SKM-1 (cell line): ENCODE measurements at regions not wholly inside any gene's neighbourhood (a gene's known extent, or its start where the extent isn't known, plus 50 kb on each side); places are given as distances from the start of the nearest gene placed in this dataset.
"Not testable (repeated sequence)": the region's sequence is repeated elsewhere in the genome, so short reads cannot be mapped to it uniquely, and the experiment has no call there.

Experiments used
- DNase-seq: peaks from one replicate; lab custom pipeline; 2025; ENCODE audit not compliant: unreplicated experiment; lab: John Stamatoyannopoulos, UW

DNA sequence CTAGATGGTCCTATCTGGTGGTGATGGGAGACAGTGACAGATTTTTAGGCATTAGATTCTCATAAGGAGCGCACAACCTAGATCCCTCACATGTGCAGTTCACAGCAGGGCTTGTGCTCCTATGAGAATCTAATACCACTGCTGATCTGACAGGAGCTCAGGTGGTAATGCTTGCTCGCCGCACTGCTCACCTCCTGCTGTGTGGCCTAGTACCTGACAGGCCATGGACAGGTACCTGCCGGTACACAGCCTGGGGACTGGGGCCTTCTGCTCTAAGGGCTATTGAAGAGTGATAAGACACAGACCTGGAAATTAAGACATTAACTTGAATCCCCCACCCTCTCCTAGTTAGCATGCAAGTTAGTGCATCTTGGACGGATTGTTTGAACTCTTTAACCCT, 64.4 kb downstream of the KLRB1 start:
- not testable (repeated sequence) for DNase-seq

- DNase-seq, result not testable (repeated sequence)
These were observed 64.9 kb downstream of the KLRB1 start for GRCh38 chr12:9542827-9543226.

DNA sequence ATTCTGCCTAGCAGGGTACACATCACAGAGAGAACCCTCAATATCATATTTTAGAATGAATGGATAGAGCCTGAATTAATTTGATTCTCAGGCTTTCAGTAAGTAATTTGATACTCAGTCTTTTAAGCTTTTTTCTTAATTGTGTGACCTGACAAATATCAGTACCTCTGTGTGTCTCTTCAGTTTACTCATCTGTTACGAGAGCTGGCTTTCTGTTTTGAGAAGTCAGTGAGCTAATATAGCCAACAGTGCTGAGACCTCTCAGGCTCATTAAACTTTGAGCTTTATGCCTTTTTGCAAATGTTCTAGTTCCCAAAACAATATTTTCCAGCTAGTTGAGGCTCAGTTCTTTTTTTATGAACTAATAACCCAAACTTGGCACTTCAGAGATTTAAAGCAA, 91.8 kb downstream of the KLRB1 start:
- DNase-seq, result not testable (repeated sequence)

GRCh38 chr12:9512695-9513094, 95.0 kb downstream of the KLRB1 start:
- not testable (repeated sequence) for DNase-seq

DNA sequence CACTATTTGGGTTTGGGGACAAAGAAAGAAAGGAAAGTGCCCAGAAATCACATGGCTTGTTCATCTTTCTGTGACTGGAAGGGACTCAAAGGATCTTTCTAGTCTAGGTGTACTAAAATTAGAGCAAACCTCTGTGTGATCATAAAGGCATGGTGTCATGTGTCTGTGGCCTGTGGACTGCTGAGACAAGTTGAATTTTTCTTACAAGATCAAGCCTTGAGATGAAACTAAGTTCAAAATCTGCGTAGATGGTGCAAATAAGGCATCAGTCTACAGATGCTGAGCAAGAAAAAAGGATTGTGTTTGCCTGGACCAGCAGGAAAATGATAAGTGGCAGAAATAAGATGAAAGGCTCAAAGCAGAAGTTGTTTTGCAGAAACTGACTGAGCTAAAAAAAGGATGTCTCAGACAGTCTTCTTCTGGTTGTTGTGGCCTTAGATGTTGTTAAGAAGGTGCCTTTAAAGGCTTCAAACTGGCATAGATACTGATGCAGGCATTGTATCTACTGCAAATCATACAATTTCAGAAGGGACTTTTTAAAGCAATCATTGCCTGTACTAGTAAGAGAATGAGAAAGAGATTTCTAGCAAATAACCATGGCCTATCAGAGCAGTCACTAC, 97.2 kb downstream of the KLRB1 start:
- DNase-seq, result not testable (repeated sequence)

GRCh38 chr12:9509464-9510161, 98.1 kb downstream of the KLRB1 start:
- no peak for DNase-seq

DNA sequence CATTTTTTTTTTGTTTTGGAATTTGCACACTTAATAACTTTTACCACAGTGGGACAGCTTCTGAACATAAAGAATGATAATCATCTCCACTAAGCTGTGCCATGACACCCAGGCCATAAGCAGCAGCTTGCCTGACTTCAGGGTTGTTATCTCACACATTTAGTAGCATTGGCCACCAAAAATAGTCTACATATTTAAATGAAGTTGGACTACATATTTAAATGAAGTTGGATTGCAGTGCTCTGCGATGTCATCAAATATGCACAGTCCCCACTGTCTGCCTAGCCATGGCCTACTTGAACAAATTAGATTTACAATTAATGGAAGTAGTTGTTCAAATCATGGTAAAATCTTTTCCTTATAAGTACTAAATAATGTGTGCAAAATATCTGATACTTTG, 101.0 kb downstream of the KLRB1 start:
- DNase-seq, result no peak

- not testable (repeated sequence) for DNase-seq
These were observed 104.3 kb downstream of the KLRB1 start for GRCh38 chr12:9503384-9503783.

DNA sequence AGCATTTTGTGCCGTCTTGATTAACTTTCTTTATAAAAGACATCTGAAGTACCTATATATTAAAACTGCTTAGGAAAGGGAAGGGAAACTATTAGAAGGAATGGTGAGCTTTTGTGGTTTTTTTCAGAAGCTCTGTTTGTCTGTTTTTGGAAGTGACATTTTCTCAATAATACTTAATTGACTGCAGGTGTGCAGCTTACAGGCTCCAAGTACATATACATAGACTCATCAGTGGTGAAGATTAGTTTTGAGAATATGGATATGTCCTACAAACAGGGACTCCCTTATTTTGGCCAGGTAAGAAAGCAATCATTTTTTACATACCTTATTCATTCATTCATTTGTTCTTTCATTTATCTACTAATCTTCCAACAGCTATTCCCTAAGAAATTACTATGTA, 104.9 kb downstream of the KLRB1 start:
- DNase-seq, result not testable (repeated sequence)

- not testable (repeated sequence) for DNase-seq
These were observed 114.4 kb downstream of the KLRB1 start for GRCh38 chr12:9493325-9493724.

GRCh38 chr12:9481289-9481688, 126.4 kb downstream of the KLRB1 start:
- not testable (repeated sequence) for DNase-seq

GRCh38 chr12:9474197-9474596, 133.5 kb downstream of the KLRB1 start:
- not testable (repeated sequence) for DNase-seq

DNA sequence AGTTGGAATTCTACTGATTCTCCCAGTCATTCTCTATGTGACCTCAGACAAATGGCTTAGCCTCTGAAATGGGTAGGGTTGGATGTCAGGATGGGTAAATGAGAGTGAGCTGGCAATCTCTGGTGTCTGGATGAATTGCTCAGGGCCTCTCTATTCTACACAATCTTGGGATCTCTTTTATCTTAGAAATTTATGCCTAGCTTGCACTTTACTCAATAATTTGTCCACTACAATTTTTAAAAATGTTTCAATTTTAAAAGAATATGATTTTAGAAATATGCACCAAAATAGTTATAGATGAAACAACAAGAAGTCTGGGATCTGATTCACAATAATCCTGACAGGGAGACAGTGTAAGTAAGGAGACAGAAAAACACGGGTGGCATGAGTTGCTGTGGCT, 134.1 kb downstream of the KLRB1 start:
- not testable (repeated sequence) for DNase-seq

- DNase-seq, result not testable (repeated sequence)
These were observed 136.2 kb downstream of the KLRB1 start for GRCh38 chr12:9471501-9471900.

DNA sequence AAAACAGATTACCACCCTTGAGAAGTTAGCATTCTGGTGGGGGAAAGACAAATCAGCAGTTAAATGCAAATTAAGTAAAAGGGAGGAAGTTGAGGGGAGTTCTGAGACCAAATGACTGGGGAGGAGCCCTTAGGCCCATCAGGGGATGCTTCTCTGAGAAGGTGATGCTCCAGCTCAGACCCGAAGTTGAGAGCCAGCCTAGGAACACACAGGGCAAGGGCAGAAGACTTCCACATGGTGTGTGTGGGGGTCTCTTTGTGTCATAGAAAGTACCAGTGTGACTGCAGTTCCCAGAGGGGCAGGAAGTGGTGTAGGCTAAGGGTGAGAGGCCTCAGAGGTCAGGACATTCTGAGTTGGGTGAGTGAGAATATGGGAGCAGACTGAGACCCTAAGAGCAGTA, 137.3 kb downstream of the KLRB1 start:
- not testable (repeated sequence) for DNase-seq

GRCh38 chr12:9469956-9470355, 137.8 kb downstream of the KLRB1 start:
- DNase-seq, result not testable (repeated sequence)

DNA sequence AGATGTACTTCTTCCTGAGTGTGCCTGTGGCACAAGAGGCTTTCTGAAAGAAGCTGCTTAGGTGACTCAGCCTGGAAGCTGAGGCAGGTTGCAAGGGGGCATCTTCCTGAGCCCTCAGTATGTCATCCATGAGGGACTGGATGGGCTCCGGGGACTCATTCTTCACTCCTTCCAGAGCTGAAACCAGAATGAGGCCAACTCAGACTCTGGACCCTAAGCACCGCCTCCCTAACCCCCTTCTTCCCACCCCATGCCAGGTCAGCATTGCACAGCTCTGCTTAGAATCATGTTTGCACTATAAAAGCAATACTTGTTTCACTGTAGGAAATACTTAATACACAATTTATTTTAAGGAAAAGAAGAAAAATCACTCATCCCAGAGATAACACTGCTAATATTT, 138.3 kb downstream of the KLRB1 start:
- DNase-seq, result not testable (repeated sequence)

GRCh38 chr12:9468998-9469397, 138.7 kb downstream of the KLRB1 start:
- DNase-seq, result peak; percentile 0

- not testable (repeated sequence) for DNase-seq
These were observed 139.6 kb downstream of the KLRB1 start for GRCh38 chr12:9468144-9468543.

DNA sequence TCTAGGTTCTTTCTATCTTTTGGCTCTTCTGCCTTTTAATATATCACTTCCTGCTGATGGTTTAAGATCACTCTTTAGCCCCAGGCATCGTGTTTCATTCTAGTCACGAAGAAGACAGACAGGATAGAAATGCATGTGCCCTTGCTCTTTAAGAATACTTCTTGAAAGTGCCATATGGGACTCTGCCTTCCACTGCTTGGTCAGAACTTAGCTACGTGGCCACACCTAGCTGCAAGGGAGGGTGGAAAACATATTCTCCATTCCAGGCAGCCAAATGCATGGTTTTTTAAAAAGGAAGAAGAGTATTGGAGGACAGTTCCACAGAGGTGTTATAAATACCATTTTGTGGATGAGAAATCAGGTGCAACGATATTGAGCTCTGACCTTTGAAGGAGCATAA, 143.3 kb downstream of the KLRB1 start:
- no peak for DNase-seq

DNA sequence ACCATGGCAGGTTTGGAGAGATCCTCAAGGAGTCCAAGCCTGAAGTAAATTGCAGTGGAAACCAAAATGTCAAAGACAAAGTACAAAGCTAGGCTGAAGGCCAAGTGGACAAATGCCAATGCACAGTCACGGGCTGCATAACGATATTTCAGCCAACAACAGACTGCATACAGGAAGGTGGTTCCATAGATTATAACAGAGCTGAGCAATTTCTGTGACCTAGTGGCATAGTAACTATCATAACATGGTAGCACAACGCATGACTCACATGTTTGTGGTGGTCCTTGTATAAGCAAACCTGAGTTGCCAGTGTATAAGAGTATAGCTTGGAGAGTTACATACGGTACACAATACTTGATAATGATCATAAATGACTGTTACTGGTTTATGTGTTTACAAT, 152.2 kb downstream of the KLRB1 start:
- DNase-seq, result not testable (repeated sequence)

GRCh38 chr12:9454021-9454420, 153.7 kb downstream of the KLRB1 start:
- DNase-seq, result not testable (repeated sequence)
